ENCODE measurements at regions not wholly inside any gene's neighbourhood (a gene's known extent, or its start where the extent isn't known, plus 50 kb on each side); places are given as distances from the start of the nearest gene placed in this dataset.

- Histone ChIP-seq H3K4me2 (no peak overlapping the region), H3F3A (ENCODE audit: insufficient read depth, low read depth) (no peaks in the 10 kb centered on the region), H3K9me3 (ENCODE audit: insufficient read depth, low read depth) (no peaks in the 10 kb centered on the region), H3K4me1 (replicated peaks; ENCODE audit: insufficient read depth) (no peaks in the 10 kb centered on the region), H3K79me2 (ENCODE audit: low read depth) (no peaks in the 10 kb centered on the region), H3K9me2 (ENCODE audit: insufficient read depth) (no peaks in the 10 kb centered on the region; the same call in 1 of the 2 replicates), H3K4me3 (no peak overlapping the region), H4K20me1 (ENCODE audit: insufficient read depth) (no peaks in the 10 kb centered on the region), H3K27ac (no peak overlapping the region), H3K36me3 (ENCODE audit: low read depth) (no peaks in the 10 kb centered on the region), H3K27me3 (ENCODE audit: insufficient read depth, low read depth) (no peaks in the 10 kb centered on the region), H2AFZ (no peak overlapping the region)
- POLR2A ChIA-PET (ENCODE audit: unreplicated experiment): interaction anchor here (0.6 kb wide), 1 partner anchor 112 kb away, joined by 11 read pairs; no protein-coding TSS in a partner anchor
- intact Hi-C loops (cut with micrococcal nuclease; ENCODE audit: unreplicated experiment): no loop called here
- CTCF ChIA-PET: no interaction called here
- no peak for DNase-seq
- no peak for TF ChIP-seq EZH2 (IDR thresholded peaks at IDR 0.05; ENCODE audit: low read depth)
- TF ChIP-seq, protein P1, sequence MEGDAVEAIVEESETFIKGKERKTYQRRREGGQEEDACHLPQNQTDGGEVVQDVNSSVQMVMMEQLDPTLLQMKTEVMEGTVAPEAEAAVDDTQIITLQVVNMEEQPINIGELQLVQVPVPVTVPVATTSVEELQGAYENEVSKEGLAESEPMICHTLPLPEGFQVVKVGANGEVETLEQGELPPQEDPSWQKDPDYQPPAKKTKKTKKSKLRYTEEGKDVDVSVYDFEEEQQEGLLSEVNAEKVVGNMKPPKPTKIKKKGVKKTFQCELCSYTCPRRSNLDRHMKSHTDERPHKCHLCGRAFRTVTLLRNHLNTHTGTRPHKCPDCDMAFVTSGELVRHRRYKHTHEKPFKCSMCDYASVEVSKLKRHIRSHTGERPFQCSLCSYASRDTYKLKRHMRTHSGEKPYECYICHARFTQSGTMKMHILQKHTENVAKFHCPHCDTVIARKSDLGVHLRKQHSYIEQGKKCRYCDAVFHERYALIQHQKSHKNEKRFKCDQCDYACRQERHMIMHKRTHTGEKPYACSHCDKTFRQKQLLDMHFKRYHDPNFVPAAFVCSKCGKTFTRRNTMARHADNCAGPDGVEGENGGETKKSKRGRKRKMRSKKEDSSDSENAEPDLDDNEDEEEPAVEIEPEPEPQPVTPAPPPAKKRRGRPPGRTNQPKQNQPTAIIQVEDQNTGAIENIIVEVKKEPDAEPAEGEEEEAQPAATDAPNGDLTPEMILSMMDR (conservative IDR thresholded peaks at IDR 0.05): no peak
- no TSS peak for BruUV-seq (replicated peaks)
Observed at GRCh38 chr2:75321599-75321922, 122.2 kb upstream of the TACR1 start.

GRCh38 chr2:75320898-75321598 lies 121.7 kb upstream of the TACR1 start:
- no peaks in the 10 kb centered on the region for H3K79me2 ChIP-seq (ENCODE audit: low read depth)
- H2AFZ ChIP-seq: no peak overlapping the region
- no peak for DNase-seq
- no peaks in the 10 kb centered on the region for H3K27me3 ChIP-seq (ENCODE audit: insufficient read depth, low read depth)
- H3K4me3 ChIP-seq: no peak overlapping the region
- H3F3A ChIP-seq (ENCODE audit: insufficient read depth, low read depth): no peaks in the 10 kb centered on the region
- no peaks in the 10 kb centered on the region for H3K9me3 ChIP-seq (ENCODE audit: insufficient read depth, low read depth)
- H3K4me2 ChIP-seq: no peak overlapping the region
- no TSS peak for BruUV-seq (replicated peaks)
- no peaks in the 10 kb centered on the region for H4K20me1 ChIP-seq (ENCODE audit: insufficient read depth)
- no peaks in the 10 kb centered on the region; the same call in 1 of the 2 replicates for H3K9me2 ChIP-seq (ENCODE audit: insufficient read depth)
- TF ChIP-seq EZH2 (IDR thresholded peaks at IDR 0.05; ENCODE audit: low read depth): no peak
- TF ChIP-seq, protein P1 (conservative IDR thresholded peaks at IDR 0.05): no peak
- H3K27ac ChIP-seq: no peak overlapping the region
- CTCF ChIA-PET: no interaction called here
- no peaks in the 10 kb centered on the region for H3K4me1 ChIP-seq (replicated peaks; ENCODE audit: insufficient read depth)
- POLR2A ChIA-PET (ENCODE audit: unreplicated experiment): interaction anchor here (0.6 kb wide), 1 partner anchor 113 kb away, joined by 11 read pairs; no protein-coding TSS in a partner anchor
- intact Hi-C loops (cut with micrococcal nuclease; ENCODE audit: unreplicated experiment): no loop called here
- no peaks in the 10 kb centered on the region for H3K36me3 ChIP-seq (ENCODE audit: low read depth)

- intact Hi-C loops (cut with micrococcal nuclease; ENCODE audit: unreplicated experiment): no loop called here
Observed at GRCh38 chr2:75319951-75320350, 120.6 kb upstream of the TACR1 start.

More at GRCh38 chr2:75319951-75320350, 120.6 kb upstream of the TACR1 start:
- BruUV-seq (replicated peaks): no TSS peak
- Histone ChIP-seq H3K4me1 (replicated peaks; ENCODE audit: insufficient read depth) (no peaks in the 10 kb centered on the region), H3K27ac (no peak overlapping the region), H3K36me3 (ENCODE audit: low read depth) (no peaks in the 10 kb centered on the region), H4K20me1 (ENCODE audit: insufficient read depth) (no peaks in the 10 kb centered on the region), H3K27me3 (ENCODE audit: insufficient read depth, low read depth) (no peaks in the 10 kb centered on the region), H3K4me2 (no peak overlapping the region), H2AFZ (no peak overlapping the region), H3K4me3 (no peak overlapping the region), H3K9me2 (ENCODE audit: insufficient read depth) (no peaks in the 10 kb centered on the region; the same call in 1 of the 2 replicates), H3K79me2 (ENCODE audit: low read depth) (no peaks in the 10 kb centered on the region), H3F3A (ENCODE audit: insufficient read depth, low read depth) (no peaks in the 10 kb centered on the region), H3K9me3 (ENCODE audit: insufficient read depth, low read depth) (no peaks in the 10 kb centered on the region)
- TF ChIP-seq, protein P1 (conservative IDR thresholded peaks at IDR 0.05): no peak
- no peak for TF ChIP-seq EZH2 (IDR thresholded peaks at IDR 0.05; ENCODE audit: low read depth)
- no peak for DNase-seq
- POLR2A ChIA-PET (ENCODE audit: unreplicated experiment): no interaction called here
- CTCF ChIA-PET: no interaction called here

All from PC-9 (cell line).